HCT116 (cell line): ENCODE measurements at regions not wholly inside any gene's neighbourhood (a gene's known extent, or its start where the extent isn't known, plus 50 kb on each side); places are given as distances from the start of the nearest gene placed in this dataset.

ENCODE experiments used
- ATAC-seq: fragments of 200-7000 bp; cut with Tn5 transposase; 2 replicates; pipeline ENCODE4 v1.9.1; 2020; ENCODE audit warnings: mild to moderate bottlenecking, moderate library complexity
- BruUV-seq: library from RNA; stranded (reverse); fragments of 400-500 nt; replicated peaks from 2 replicates; lab custom pipeline; 2021; lab: Mats Ljungman, UMichigan
- CTCF ChIA-PET: fragments of 300-600 bp; sonication (Branson Sonifier 250); formaldehyde crosslinking; loops from one replicate; lab custom pipeline; 2021; ENCODE audit warnings: antibody characterized with exemption; lab: Charles Lee
- POLR2A ChIA-PET: fragments of 300-600, 350-600 bp; sonication (Branson Sonifier 250); formaldehyde crosslinking; loops from one replicate; lab custom pipeline; 2021; ENCODE audit warnings: antibody characterized with exemption; lab: Charles Lee
- RAD21 ChIA-PET, 2 experiments: fragments of 300-600 bp; sonication (Branson Sonifier 250); formaldehyde crosslinking; loops; one replicate each; lab custom pipeline; 2023; ENCODE audit warnings: low total read pairs in 2 of 2; ENCODE audit not compliant: uncharacterized antibody in 2 of 2, unreplicated experiment in 2 of 2, low non-redundant PET in 1 of 2; lab: Charles Lee
- DNase-seq: peaks from one replicate; pipeline ENCODE4 v3.0.0-alpha.2; 2010; ENCODE audit warnings: low read depth, low spot score
- H2AFZ ChIP-seq: fragments of 200-600 bp; shearing (Covaris generic), sonication (generic); 2 replicates; pipeline ENCODE4 v1.6.1; 2017; ENCODE audit warnings: low read depth, mixed run types, mixed read lengths, antibody characterized with exemption, low read length; ENCODE audit not compliant: poor library complexity, severe bottlenecking
- H3K27ac ChIP-seq: 2 replicates; pipeline ENCODE4 v1.5.1; 2012; ENCODE audit warnings: low read depth, low read length
- H3K27me3 ChIP-seq: fragments of 200-600 bp; sonication (generic); 2 replicates; pipeline ENCODE4 v1.6.1; 2016; ENCODE audit warnings: mixed run types, low read length, mixed read lengths; ENCODE audit not compliant: insufficient read depth
- H3K36me3 ChIP-seq, 2 experiments: fragments of 200-500 bp in 1 of 2; fragments of 200-600 bp in 1 of 2; sonication (Bioruptor generic) in 1 of 2; sonication (generic) in 1 of 2; 2 replicates each; pipeline versions ENCODE4 v1.5.1 to v1.6.1; 2014 to 2016; ENCODE audit warnings: low read length in 2 of 2, inconsistent platforms in 1 of 2, mixed read lengths in 1 of 2, mixed run types in 1 of 2; ENCODE audit not compliant: insufficient read depth in 2 of 2, control insufficient read depth in 1 of 2
- H3K4me1 ChIP-seq, 2 experiments: fragments of 200-600 bp in 1 of 2; sonication (generic) in 1 of 2; 2 replicates each; pipeline versions ENCODE4 v1.5.1 to v1.6.1; 2012 to 2017; ENCODE audit warnings: low read length in 2 of 2, inconsistent platforms in 1 of 2, mild to moderate bottlenecking in 1 of 2, mixed read lengths in 1 of 2, mixed run types in 1 of 2, moderate library complexity in 1 of 2; ENCODE audit not compliant: insufficient read depth in 2 of 2, control insufficient read depth in 1 of 2
- H3K4me2 ChIP-seq: fragments of 200-600 bp; sonication (generic); 2 replicates; pipeline ENCODE4 v1.6.1; 2017; ENCODE audit warnings: mixed run types, low read length, mixed read lengths
- H3K4me3 ChIP-seq, 2 experiments: fragments of 200-600 bp in 1 of 2; sonication (generic) in 1 of 2; replicated peaks in 1 of 2; 2 replicates each; pipeline ENCODE4 v1.5.1; 2011 to 2016; ENCODE audit warnings: low read length in 2 of 2, control low read depth in 1 of 2, low read depth in 1 of 2, mild to moderate bottlenecking in 1 of 2, mixed read lengths in 1 of 2, mixed run types in 1 of 2
- H3K79me2 ChIP-seq: fragments of 200-600 bp; sonication (generic); 2 replicates; pipeline ENCODE4 v1.6.1; 2017; ENCODE audit warnings: mild to moderate bottlenecking, mixed run types, low read length, moderate library complexity, mixed read lengths; ENCODE audit not compliant: insufficient read depth
- H3K9ac ChIP-seq: fragments of 200-600 bp; sonication (generic); 2 replicates; pipeline ENCODE4 v1.6.1; 2016; ENCODE audit warnings: low read length, mixed read lengths
- H3K9me2 ChIP-seq: fragments of 200-600 bp; sonication (generic), shearing (Covaris generic); 2 replicates; pipeline ENCODE4 v1.6.1; 2017; ENCODE audit warnings: mixed run types, mild to moderate bottlenecking, moderate library complexity; ENCODE audit not compliant: insufficient read depth
- H3K9me3 ChIP-seq, 2 experiments: fragments of 200-500 bp in 1 of 2; fragments of 200-600 bp in 1 of 2; sonication (Bioruptor generic) in 1 of 2; sonication (generic) in 1 of 2; 2 replicates each; pipeline ENCODE4 v1.6.1; 2014 to 2017; ENCODE audit warnings: low read length in 2 of 2, mixed read lengths in 2 of 2, inconsistent platforms in 1 of 2, low read depth in 1 of 2, mild to moderate bottlenecking in 1 of 2, mixed run types in 1 of 2, moderate library complexity in 1 of 2; ENCODE audit not compliant: control insufficient read depth in 1 of 2, insufficient read depth in 1 of 2
- H4K20me1 ChIP-seq: fragments of 200-600 bp; sonication (generic), shearing (Covaris generic); 2 replicates; pipeline ENCODE4 v1.6.1; 2017; ENCODE audit warnings: mixed run types, mild to moderate bottlenecking, moderate library complexity; ENCODE audit not compliant: insufficient read depth
- CEBPB ChIP-seq: IDR thresholded peaks from 2 replicates; pipeline ENCODE4 v1.6.1; 2012; ENCODE audit warnings: low read depth
- CTCF ChIP-seq, 3 experiments: fragments of 200-600 bp in 1 of 3; sonication (generic) in 1 of 3; IDR thresholded peaks in 2 of 3; conservative IDR thresholded peaks in 1 of 3; 2 replicates each; pipeline ENCODE4 v1.5.1; 2012 to 2017; ENCODE audit warnings: low read depth in 2 of 3, low read length in 2 of 3, antibody characterized with exemption in 1 of 3, borderline replicate concordance in 1 of 3, control low read depth in 1 of 3, mild to moderate bottlenecking in 1 of 3, mixed read lengths in 1 of 3, mixed run types in 1 of 3, moderate library complexity in 1 of 3; ENCODE audit not compliant: insufficient read depth in 1 of 3
- ELF1 ChIP-seq: IDR thresholded peaks from 2 replicates; pipeline ENCODE4 v1.6.1; 2012; ENCODE audit warnings: low read depth, borderline replicate concordance
- FOSL1 ChIP-seq: IDR thresholded peaks from 2 replicates; pipeline ENCODE4 v1.6.1; 2012; ENCODE audit warnings: low read depth
- POLR2A ChIP-seq: IDR thresholded peaks from 2 replicates; pipeline ENCODE4 v1.7.0; 2011; ENCODE audit warnings: borderline replicate concordance; ENCODE audit not compliant: insufficient read depth, insufficient read length; ENCODE audit errors: extremely low read depth
- POLR2AphosphoS5 ChIP-seq: IDR thresholded peaks from 2 replicates; pipeline ENCODE4 v1.6.1; 2011; ENCODE audit warnings: mild to moderate bottlenecking, low read depth, low read length, moderate library complexity
- RAD21 ChIP-seq: IDR thresholded peaks from 2 replicates; pipeline ENCODE4 v1.6.1; 2012; ENCODE audit warnings: low read depth, mild to moderate bottlenecking
- SIN3A ChIP-seq: IDR thresholded peaks from 2 replicates; pipeline ENCODE4 v1.6.1; 2012; ENCODE audit warnings: low read depth
- intact Hi-C: fragments of 100-400 bp; cut with micrococcal nuclease; formaldehyde crosslinking; loops from 2 replicates; pipeline ENCODE4 v1.10.0; 2022
- TF ChIP-seq, protein P1 (sequence below): IDR thresholded peaks from 2 replicates; pipeline ENCODE4 v1.6.1; 2012

DNA sequence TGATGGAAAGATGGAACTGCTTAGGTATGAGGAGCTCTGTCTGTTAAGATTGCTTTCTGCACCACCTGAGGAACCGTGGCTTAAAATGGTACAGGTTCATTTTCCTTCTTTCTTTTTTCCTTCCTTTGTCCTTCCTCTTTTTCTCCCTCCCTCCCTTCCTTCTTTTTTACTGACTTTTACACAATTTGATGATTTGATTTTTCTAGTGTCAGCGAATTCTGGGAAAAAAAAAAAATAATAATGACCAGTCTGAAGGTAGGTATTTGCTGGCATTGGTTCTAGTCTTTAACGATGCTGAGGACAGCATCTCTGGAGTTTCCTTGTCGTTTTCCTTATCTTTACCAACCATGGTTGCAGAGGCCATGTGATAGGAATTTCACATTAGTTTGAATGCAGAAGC lies 613.5 kb downstream of the EDEM1 start:
- TF ChIP-seq RAD21 (no peak), POLR2AphosphoS5 (no peak), ELF1 (no peak), FOSL1 (no peak), CEBPB (no peak), POLR2A (no peak)
- TF ChIP-seq, protein P1, sequence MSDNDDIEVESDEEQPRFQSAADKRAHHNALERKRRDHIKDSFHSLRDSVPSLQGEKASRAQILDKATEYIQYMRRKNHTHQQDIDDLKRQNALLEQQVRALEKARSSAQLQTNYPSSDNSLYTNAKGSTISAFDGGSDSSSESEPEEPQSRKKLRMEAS, result no peak
- Histone ChIP-seq H4K20me1 (no peaks in the 10 kb centered on the region), H3K36me3 (no peaks in the 10 kb centered on the region), H3K4me1 (peaks cover 3 to 8% of the 10 kb centered on the region in 2 experiments; a peak in 2 of 4 replicates), H3K9ac (no peak overlapping the region), H3K9me2 (no peaks in the 10 kb centered on the region), H3K27me3 (no peaks in the 10 kb centered on the region), H3K79me2 (no peaks in the 10 kb centered on the region), H3K4me3 (no peak overlapping the region), H3K27ac (no peak overlapping the region), H3K4me2 (no peak overlapping the region), H2AFZ (no peak overlapping the region), H3K9me3 (no peaks in the 10 kb centered on the region)
- intact Hi-C loops, result no loop called here
- BruUV-seq, result no TSS peak
- no peak for DNase-seq
- ChIA-PET CTCF (interaction anchor here (1.0 kb wide), 1 partner anchor 9 kb away, joined by 4 read pairs; no protein-coding TSS in a partner anchor), POLR2A (no interaction called here), RAD21 (no interaction called here)
- no peak for ATAC-seq

- Histone ChIP-seq H3K4me1 (no peaks in the 10 kb centered on the region), H4K20me1 (no peaks in the 10 kb centered on the region), H3K9me3 (no peaks in the 10 kb centered on the region), H3K4me3 (no peak overlapping the region), H3K4me2 (no peak overlapping the region), H3K9me2 (no peaks in the 10 kb centered on the region), H3K36me3 (no peaks in the 10 kb centered on the region), H3K9ac (no peak overlapping the region), H2AFZ (no peak overlapping the region), H3K27ac (no peak overlapping the region), H3K27me3 (no peaks in the 10 kb centered on the region), H3K79me2 (no peaks in the 10 kb centered on the region)
- no peak for DNase-seq
- no TSS peak for BruUV-seq
- ATAC-seq, result peak; percentile 82
- CTCF ChIA-PET, result interaction anchor here (1.0 kb wide), 1 partner anchor 13 kb away, joined by 3 read pairs; no protein-coding TSS in a partner anchor
- intact Hi-C loops, result loop anchor here (5.0 kb wide), 1 partner anchor 991 kb away; no protein-coding TSS in a partner anchor
- RAD21 ChIA-PET, result no interaction called here
- peak; percentile 30 to 61 (median 58); a peak in 5 of 6 replicates for TF ChIP-seq CTCF (IDR thresholded peaks at IDR 0.05 in 2 of 3, conservative IDR thresholded peaks at IDR 0.05 in 1 of 3; ENCODE audit: borderline replicate concordance in 1 of 3, insufficient read depth in 1 of 3, low read depth in 2 of 3, low read length in 2 of 3)
- no peak for TF ChIP-seq SIN3A
- TF ChIP-seq RAD21, result peak; percentile 55
- POLR2A ChIA-PET, result no interaction called here
These were observed 618.7 kb downstream of the EDEM1 start for GRCh38 chr3:5806192-5806591.
